ENCODE measurements at regions not wholly inside any gene's neighbourhood (a gene's known extent, or its start where the extent isn't known, plus 50 kb on each side); places are given as distances from the start of the nearest gene placed in this dataset.
"Not testable (repeated sequence)": the region's sequence is repeated elsewhere in the genome, so short reads cannot be mapped to it uniquely, and the experiment has no call there.

DNA sequence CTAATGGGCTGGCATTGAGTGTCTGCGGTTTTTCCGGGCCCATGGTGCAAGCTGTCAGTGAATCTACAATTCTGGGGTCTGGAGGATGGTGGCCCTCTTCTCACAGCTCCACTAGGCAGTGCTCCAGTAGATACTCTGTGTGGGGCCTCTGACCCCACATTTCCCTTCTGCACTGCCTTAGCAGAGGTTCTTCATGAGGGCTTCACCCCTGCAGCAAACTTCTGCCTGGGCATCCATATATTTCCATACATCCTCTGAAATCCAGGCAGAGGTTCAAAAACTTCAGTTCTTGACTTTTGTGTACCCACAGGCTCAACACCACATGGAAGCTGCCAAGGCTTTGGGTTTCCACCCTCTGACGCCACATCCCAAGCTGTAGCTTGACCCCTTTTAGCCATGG lies 846.2 kb downstream of the RNF144A start:
- DNase-seq (ENCODE audit: low read depth), result not testable (repeated sequence)

GRCh38 chr2:7765236-7765635 lies 848.0 kb downstream of the RNF144A start:
- DNase-seq (ENCODE audit: low read depth), result no peak

DNA sequence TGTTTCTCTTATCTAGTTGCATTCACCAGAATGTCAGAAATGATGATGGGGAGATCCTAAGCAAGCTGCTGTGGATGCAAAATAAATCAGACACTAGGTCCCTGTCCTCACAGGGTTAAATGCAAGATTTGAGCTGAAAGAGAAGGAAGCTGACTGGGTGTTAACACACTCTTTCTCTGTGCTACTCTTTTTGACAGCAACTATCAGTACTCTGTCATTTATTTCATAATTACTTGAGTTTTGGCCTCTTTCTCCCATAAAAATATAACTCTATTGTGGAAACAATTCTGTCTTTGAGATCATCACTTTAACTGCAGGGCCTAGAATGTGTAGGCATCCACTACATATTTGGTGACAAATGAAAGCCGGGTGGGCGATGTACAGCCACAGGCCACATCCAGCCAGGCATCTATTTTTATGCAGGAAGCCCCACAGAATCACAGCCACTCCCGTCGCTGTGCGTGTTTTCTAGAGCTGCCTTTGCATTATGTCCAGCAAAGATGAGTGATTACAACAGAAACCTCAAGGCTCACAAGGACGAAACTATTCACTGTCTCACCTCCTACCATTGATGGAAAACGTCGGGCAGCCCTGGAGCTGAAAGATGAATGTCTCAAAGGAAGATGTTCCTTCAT lies 849.0 kb downstream of the RNF144A start:
- DNase-seq (ENCODE audit: low read depth), result no peak

DNA sequence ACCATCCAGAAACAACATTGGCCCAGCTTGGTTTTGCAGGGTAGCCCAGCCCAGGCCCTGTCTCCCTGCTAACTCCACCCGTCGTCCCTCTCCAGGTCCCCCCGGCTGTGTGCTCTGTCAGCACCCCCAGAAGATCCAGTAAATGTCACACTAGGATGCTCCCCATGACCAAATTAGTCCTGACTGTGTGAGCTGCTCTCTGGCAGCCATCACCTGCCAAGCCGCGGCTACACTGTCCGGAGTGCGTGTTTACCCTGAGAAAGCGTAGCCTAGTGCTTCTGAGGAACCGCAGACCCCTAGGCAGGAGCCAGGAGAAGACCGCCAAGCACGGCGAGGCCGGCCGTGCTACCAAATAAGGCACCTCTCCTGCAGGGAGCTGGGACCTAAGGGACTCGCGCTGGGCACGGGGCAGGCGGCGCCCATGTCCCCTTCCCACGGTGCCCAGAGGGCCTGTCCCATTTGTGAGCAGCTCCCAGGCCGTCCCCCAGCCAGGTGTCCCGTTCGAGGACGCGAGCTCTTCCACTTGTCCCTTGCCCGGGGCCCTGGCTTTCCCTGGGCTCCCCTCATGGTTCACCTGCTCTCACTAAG lies 849.9 kb downstream of the RNF144A start:
- no peak for DNase-seq (ENCODE audit: low read depth)

- no peak for DNase-seq (ENCODE audit: low read depth)
Observed at GRCh38 chr2:7767902-7768301, 850.7 kb downstream of the RNF144A start.

DNA sequence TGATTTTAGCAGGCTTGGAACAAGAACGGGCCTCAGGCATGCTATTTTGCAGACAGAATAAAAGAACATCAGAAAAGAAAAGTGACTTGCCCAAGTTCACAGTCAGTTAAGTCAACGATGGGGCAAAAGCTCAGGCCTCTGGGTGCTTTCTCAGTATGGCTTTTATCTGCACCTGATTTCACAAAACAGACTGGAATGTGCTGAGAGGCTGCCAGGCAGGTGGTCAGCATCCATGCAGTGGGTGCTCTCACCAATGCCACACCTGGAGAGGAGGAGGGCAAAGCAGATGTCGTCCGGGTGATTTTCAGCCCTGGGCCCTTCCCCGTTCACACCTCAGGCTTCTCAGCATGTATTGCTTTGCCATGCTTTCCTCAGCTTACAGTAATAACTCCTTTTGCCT lies 854.6 kb downstream of the RNF144A start:
- no peak for DNase-seq (ENCODE audit: low read depth)

GRCh38 chr2:7773362-7774360 lies 856.4 kb downstream of the RNF144A start:
- no peak for DNase-seq (ENCODE audit: low read depth)

DNA sequence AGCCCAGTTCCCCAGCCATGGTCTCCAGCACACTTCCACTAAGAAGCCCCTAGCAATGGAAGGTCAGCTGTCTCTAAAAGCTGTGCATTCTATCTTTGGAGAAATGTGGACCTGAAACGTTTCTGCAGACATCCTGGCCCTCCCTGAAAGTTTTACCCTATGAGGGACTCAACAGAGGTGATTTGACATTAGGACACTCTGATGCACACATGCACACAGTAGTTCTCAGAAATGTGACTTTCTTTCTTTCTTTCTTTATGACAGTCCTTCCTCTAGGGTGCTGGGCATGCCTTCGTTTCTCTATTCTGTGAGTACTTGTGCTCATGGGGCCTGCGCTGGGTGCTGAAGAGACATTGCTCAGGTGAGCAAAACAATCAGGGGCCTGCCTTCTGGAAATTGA lies 857.3 kb downstream of the RNF144A start:
- no peak for DNase-seq (ENCODE audit: low read depth)

- DNase-seq (ENCODE audit: low read depth), result no peak
Observed at GRCh38 chr2:7777668-7778067, 860.5 kb downstream of the RNF144A start.

DNA sequence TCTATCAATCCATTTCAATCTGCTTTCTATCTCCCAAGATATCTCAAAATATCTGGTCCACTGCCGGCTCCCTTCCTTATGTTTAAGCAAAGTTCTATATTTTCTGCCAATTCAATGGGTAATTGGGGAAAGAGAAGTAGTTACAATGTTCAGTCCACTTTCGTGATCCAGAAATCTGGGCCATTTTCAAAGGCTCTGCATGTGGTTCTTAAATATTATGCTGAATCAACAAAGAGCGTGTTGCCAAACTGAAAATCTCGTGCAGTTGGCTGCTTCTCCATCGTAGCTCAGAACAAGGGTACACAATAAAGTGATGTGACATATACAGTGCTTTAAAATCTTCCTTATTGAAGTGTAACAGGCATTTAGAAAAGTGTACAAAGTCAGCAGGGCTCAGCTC lies 863.1 kb downstream of the RNF144A start:
- no peak for DNase-seq (ENCODE audit: low read depth)

- DNase-seq (ENCODE audit: low read depth), result no peak
Observed at GRCh38 chr2:7785700-7786099, 868.5 kb downstream of the RNF144A start.

DNA sequence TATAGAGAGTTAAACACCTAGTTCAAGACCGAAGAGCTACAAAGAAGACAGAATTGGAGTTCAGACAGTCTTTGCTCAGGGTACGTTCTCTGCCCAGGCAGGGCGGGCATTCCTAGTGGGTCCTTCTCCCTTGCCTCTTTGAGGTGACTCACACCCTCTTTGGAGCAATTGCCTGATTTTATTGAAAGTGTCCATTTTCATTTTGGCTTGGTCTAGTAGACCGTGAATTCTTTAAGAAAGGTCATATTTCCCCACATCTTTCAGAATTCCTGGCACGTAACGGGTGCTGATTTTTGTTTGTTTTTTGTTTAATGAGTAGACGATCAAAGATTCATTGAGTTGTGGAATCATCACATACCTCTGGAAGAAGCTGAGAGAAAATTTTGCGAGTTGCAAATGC lies 871.5 kb downstream of the RNF144A start:
- DNase-seq (ENCODE audit: low read depth), result no peak

GRCh38 chr2:7792031-7792651 lies 874.9 kb downstream of the RNF144A start:
- DNase-seq (ENCODE audit: low read depth), result no peak

- no peak for DNase-seq (ENCODE audit: low read depth)
Observed at GRCh38 chr2:7795778-7796563, 878.8 kb downstream of the RNF144A start.

DNA sequence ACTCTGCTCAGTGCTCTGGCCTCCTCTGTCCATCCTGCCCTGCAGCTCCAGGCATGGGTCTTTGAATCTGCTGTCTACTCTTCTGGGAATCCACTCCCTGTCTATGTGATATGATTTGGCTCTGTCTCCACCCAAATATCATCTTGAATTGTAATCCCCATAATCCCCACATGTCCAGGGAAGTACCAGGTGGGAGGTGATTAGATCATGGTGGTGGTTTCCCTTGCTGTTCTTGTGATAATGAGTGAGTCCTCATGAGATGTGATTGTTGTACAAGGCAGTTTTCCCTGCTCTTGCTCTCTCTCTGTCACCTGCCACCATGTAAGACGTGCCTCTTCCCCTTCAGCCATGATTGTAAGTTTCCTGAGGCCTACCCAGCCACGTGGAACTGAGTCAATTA lies 881.8 kb upstream of the ID2 start:
- DNase-seq (ENCODE audit: low read depth), result no peak

GRCh38 chr2:7801212-7801611 lies 880.6 kb upstream of the ID2 start:
- DNase-seq (ENCODE audit: low read depth), result no peak

GRCh38 chr2:7803515-7803914 lies 878.3 kb upstream of the ID2 start:
- no peak for DNase-seq (ENCODE audit: low read depth)

DNA sequence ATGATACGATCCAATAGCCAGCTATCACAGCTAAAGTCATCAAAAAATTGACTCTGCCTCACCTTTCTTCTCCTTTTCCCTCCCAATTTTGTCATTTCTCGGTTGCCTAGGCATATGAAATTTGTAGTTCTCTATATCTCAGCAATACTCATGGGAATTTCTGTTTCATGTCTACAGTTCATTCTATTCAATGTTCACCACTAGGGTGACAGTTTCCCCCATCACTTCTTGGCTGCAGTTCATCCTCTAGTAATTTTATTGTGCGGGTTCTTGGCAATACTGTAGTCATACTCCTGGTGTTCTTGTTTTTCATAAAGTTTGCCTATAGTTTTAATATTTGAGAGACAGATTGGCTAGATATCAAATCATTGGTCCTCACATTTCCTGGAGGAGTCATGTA lies 872.2 kb upstream of the ID2 start:
- no peak for DNase-seq (ENCODE audit: low read depth)

GRCh38 chr2:7811073-7811472 lies 870.8 kb upstream of the ID2 start:
- no peak for DNase-seq (ENCODE audit: low read depth)

DNA sequence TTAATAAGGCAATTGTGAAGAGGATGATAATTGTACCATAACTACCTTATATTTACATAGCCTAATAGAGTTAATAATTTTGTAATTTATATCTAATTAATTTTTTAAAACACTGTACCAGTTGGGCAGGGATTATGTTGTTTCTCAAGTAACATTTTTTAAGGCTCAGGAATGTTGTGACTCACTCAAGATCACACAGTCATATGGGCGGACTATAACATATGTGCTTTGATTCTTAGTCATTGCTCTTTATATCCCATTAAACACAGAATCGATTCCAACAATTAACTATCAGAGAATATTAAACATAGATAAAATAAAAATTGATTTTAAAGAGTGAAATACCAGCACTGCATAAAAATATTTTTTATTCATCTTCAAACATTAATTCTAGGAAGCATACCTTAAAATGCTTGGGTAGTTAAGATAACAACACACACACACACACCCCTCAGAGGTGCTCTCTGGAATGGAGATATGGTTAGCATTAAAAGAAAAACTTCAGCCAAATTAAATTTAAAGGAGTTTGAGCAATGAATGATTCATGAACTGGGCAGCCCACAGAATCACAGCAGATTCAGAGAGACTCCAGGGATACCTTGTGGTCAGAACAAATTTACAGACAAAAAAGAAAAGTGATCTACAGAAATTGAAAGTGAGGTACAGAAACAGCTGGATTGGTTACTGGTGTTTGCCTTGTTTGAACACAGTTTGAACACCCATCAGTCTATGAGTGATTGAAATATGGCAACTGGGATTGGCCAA lies 869.4 kb upstream of the ID2 start:
- DNase-seq (ENCODE audit: low read depth), result no peak

Data from stimulated activated CD8-positive, alpha-beta memory T cell treated with anti-CD3 and anti-CD28 coated beads, Interleukin-12 subunit alpha, Interleukin-12 subunit beta, amount 100 ng/mL, for 4 hours (primary cell).